Stimulated activated naive CD8-positive, alpha-beta T cell treated with anti-CD3 and anti-CD28 coated beads, Interleukin-15, amount 100 ng/mL, for 72 hours (primary cell): ENCODE measurements at regions not wholly inside any gene's neighbourhood (a gene's known extent, or its start where the extent isn't known, plus 50 kb on each side); places are given as distances from the start of the nearest gene placed in this dataset.

Experiments
- ATAC-seq: fragments of 150-1000 bp; cut with Tn5 transposase; 2 replicates; pipeline ENCODE4 v1.10.0; 2021; ENCODE audit warnings: mild to moderate bottlenecking, moderate library complexity
- DNase-seq, 2 donors: peaks; one replicate each; pipeline ENCODE4 v3.0.0; 2021 to 2022
- H3K27ac Mint-ChIP-seq, 2 donors: one replicate each; pipeline ENCODE4 v1.8.0; 2022; ENCODE audit warnings: mild to moderate bottlenecking in 2 of 2, mixed read lengths in 2 of 2, moderate library complexity in 2 of 2
- H3K27me3 Mint-ChIP-seq: one replicate; pipeline ENCODE4 v1.8.0; 2022; ENCODE audit warnings: mixed read lengths
- H3K4me1 Mint-ChIP-seq: one replicate; pipeline ENCODE4 v1.8.0; 2022; ENCODE audit warnings: mild to moderate bottlenecking, mixed read lengths
- H3K4me3 Mint-ChIP-seq, 2 donors: one replicate each; pipeline ENCODE4 v1.8.0; 2022; ENCODE audit warnings: mild to moderate bottlenecking in 2 of 2, mixed read lengths in 2 of 2, moderate library complexity in 1 of 2
- H3K9me3 Mint-ChIP-seq, 2 donors: one replicate each; pipeline ENCODE4 v1.8.0; 2022; ENCODE audit warnings: mixed read lengths in 2 of 2

DNA sequence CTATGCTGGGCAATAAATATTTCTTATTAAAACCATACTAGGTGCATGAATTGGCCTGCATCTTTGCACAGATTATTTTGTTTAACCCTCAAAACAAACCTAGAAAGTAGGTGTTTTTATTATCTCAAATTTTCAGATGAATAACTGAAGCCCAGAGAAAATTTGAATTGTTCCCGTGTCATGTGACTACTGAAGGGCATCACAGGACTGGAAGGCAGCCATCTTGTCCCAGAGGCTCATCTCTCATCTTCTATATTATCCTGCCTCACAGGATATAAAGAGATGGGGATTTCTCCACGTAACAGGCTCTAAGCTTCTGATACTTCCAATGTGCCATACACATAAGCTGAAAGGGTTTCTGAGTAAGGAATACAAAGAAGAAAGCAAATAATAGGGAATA is 84.0 kb upstream of the ODAD2 start:
- H3K27me3 Mint-ChIP-seq = no peaks in the 10 kb centered on the region
- ATAC-seq = no peak
- H3K27ac Mint-ChIP-seq = no peak overlapping the region
- H3K4me1 Mint-ChIP-seq = peaks cover 10% of the 10 kb centered on the region
- no peak for DNase-seq
- no peak overlapping the region for H3K4me3 Mint-ChIP-seq
- H3K9me3 Mint-ChIP-seq = peaks cover 13 to 18% of the 10 kb centered on the region in 2 donors

DNA sequence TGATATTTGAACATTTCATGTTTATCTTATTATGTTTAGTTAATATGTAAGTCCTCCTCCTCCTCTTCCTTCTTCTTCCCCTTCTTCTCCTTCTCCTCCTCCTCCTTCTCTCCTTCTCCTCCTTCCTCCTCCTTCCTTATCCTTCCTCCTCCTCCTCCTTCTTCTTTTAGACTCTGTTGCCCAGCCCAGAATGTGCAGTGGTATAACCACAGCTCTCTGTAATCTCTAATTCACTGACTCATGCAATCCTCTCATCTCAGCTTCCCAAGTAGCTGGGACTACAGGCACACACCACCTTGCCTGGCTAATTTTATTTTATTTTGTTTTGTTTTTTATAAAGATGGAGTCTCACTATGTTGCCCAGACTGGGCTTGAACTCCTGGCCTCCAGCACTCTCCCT is 83.4 kb upstream of the ODAD2 start:
- Mint-ChIP-seq H3K4me3 (no peak overlapping the region), H3K27me3 (no peaks in the 10 kb centered on the region), H3K4me1 (peaks cover 6% of the 10 kb centered on the region), H3K9me3 (peaks cover 10 to 15% of the 10 kb centered on the region in 2 donors), H3K27ac (peak overlapping the region in 1 of 2 donors; percentile 91)
- ATAC-seq (no peak), DNase-seq (no peak)

GRCh38 chr10:28077889-28078288 is 79.0 kb upstream of the ODAD2 start:
- ATAC-seq (peak; percentile 60), DNase-seq (no peak)
- H3K4me3 Mint-ChIP-seq = peak overlapping the region in 1 of 2 donors; percentile 26
- no peaks in the 10 kb centered on the region for H3K9me3 Mint-ChIP-seq
- peaks cover 6% of the 10 kb centered on the region for H3K4me1 Mint-ChIP-seq
- H3K27me3 Mint-ChIP-seq = no peaks in the 10 kb centered on the region
- peak overlapping the region in 1 of 2 donors; percentile 61 for H3K27ac Mint-ChIP-seq

- no peaks in the 10 kb centered on the region for H3K9me3 Mint-ChIP-seq
- ATAC-seq (no peak), DNase-seq (no peak)
- peaks cover 6% of the 10 kb centered on the region for H3K4me1 Mint-ChIP-seq
- H3K27ac Mint-ChIP-seq = no peak overlapping the region
- H3K4me3 Mint-ChIP-seq = no peak overlapping the region
- no peaks in the 10 kb centered on the region for H3K27me3 Mint-ChIP-seq
Observed at GRCh38 chr10:28075424-28075823, 76.5 kb upstream of the ODAD2 start.

DNA sequence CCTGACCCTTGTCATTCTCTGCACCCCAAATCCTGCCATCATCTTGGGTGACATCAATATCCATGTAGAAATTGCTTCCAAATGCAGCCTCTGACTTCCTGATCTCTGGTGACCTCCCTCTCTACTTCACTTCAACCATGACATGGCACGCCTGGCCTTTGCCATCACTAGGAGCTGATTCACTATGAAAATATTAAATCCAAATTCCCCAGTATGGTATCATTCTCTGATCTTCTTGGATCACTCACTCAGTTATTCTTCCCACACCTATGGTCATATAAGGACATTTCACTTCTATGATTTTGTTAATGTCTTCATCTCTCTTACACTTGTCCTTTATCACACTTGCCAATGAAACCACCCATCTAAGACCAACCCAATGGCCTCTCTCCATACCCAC is 73.7 kb upstream of the ODAD2 start:
- no peak for ATAC-seq
- Mint-ChIP-seq H3K4me1 (no peaks in the 10 kb centered on the region), H3K27ac (no peak overlapping the region), H3K27me3 (no peaks in the 10 kb centered on the region), H3K4me3 (no peak overlapping the region), H3K9me3 (no peaks in the 10 kb centered on the region)
- DNase-seq = no peak

DNA sequence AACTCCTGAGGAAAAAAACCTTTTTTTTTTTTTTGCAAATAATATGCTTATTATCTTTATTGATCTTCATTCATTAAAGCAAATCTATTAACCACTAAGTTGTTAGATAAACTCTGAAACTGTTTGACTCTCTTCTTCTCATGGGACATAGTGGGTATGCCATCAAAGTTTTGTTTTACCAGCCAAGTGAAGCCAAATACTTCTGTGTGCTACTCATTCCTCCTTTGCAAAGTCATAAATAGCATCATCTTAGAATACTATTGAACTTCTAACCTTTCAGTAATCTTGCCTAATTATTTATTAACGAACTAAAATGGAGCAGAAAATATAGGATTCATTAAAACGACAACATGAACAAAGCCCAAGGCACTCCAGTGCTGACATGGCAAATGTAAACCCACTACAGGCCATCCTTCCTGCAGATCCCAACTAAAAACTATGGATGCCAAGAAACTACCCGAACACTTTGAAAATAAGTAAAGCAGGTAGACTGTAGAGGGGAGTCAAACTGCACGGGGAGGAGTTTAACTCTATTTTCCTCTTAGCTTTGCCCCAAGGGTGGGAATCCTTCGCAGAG is 61.2 kb upstream of the ODAD2 start:
- Mint-ChIP-seq H3K27me3 (no peaks in the 10 kb centered on the region), H3K9me3 (no peaks in the 10 kb centered on the region), H3K27ac (no peak overlapping the region), H3K4me3 (no peak overlapping the region), H3K4me1 (no peaks in the 10 kb centered on the region)
- DNase-seq (no peak), ATAC-seq (no peak)

DNA sequence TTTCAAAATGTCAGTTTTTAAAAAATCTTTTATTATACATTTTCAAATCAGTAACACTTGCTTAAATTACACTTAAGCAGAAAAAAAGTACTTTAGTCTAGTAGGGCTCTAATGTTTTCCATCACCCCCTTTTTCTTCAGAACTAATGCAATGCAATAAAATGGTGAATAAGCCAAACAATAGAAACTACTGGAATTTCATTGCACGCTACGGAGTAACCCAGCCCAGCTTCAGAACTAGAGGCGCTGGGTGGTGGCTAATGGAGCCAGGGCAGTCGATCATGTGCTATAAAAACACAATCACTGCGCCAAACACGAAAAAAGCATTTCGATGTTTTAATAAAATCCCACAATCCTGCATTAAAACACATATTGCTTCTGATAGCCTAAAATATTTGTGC is 59.9 kb upstream of the ODAD2 start:
- Mint-ChIP-seq H3K4me1 (no peaks in the 10 kb centered on the region), H3K27ac (no peak overlapping the region), H3K4me3 (no peak overlapping the region), H3K27me3 (no peaks in the 10 kb centered on the region), H3K9me3 (no peaks in the 10 kb centered on the region)
- DNase-seq = no peak
- no peak for ATAC-seq

DNA sequence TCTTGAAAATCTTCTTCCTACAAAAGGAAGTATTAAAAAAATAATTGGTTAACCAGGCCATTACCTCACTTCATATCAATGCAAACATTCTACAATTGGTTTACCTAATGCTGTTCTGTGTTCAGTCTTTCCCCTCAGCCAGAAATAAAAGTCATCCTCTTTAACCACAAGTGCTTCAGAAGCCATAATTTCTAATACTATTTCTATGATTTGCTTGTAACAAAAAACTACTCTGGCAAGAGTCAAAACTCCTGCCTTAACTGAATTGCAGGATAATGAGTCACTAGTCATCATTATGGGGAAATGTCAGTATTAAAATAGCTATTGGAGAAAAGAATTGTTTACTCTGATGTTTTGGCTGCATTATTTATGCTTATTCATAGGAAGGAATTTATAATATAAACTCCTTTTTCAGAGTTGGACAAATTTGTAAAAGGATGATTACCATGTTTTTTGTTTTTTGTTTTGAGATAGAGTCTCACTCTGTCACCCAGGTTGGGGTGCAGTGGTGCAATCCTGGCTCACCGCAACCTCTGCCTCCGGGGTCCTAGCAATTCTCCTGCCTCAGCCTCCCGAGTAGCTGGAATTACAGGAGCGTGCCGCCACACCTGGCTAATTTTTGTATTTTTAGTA is 55.5 kb upstream of the ODAD2 start:
- no peak overlapping the region for H3K4me3 Mint-ChIP-seq
- DNase-seq (no peak), ATAC-seq (no peak)
- H3K4me1 Mint-ChIP-seq = no peaks in the 10 kb centered on the region
- no peaks in the 10 kb centered on the region for H3K27me3 Mint-ChIP-seq
- H3K27ac Mint-ChIP-seq = no peak overlapping the region
- H3K9me3 Mint-ChIP-seq = no peaks in the 10 kb centered on the region

GRCh38 chr10:28049286-28049685 is 50.4 kb upstream of the ODAD2 start:
- Mint-ChIP-seq H3K27ac (no peak overlapping the region), H3K4me1 (no peaks in the 10 kb centered on the region), H3K9me3 (no peaks in the 10 kb centered on the region), H3K27me3 (no peaks in the 10 kb centered on the region), H3K4me3 (no peak overlapping the region)
- ATAC-seq = no peak
- DNase-seq = no peak
